GM23338 (cell line): ENCODE measurements at regions not wholly inside any gene's neighbourhood (a gene's known extent, or its start where the extent isn't known, plus 50 kb on each side); places are given as distances from the start of the nearest gene placed in this dataset.

Experiments
- ATAC-seq: fragments of 200-7000 bp; cut with Tn5 transposase; 3 replicates; pipeline ENCODE4 v1.9.1; 2020
- DNase-seq: peaks from one replicate; pipeline ENCODE4 v3.0.0-alpha.2; 2015; ENCODE audit warnings: low spot score
- H2AFZ ChIP-seq: fragments of 200-600 bp; sonication (generic); 2 replicates; pipeline ENCODE4 v1.8.0; 2016; ENCODE audit warnings: antibody characterized with exemption, mild to moderate bottlenecking, moderate library complexity
- H3F3A ChIP-seq: fragments of 200-600 bp; sonication (generic); replicated peaks from 2 replicates; pipeline ENCODE4 v1.8.0; 2017; ENCODE audit warnings: antibody characterized with exemption, mixed run types, low read depth
- H3K27ac ChIP-seq: fragments of 200-600 bp; sonication (generic); 2 replicates; pipeline ENCODE4 v1.6.1; 2016; ENCODE audit warnings: low read depth
- H3K27me3 ChIP-seq: fragments of 200-600 bp; sonication (generic); 2 replicates; pipeline ENCODE4 v1.8.0; 2016; ENCODE audit warnings: mild to moderate bottlenecking, mixed run types, moderate library complexity; ENCODE audit not compliant: insufficient read depth
- H3K36me3 ChIP-seq: fragments of 200-600 bp; sonication (generic); 2 replicates; pipeline ENCODE4 v1.8.0; 2016; ENCODE audit warnings: mild to moderate bottlenecking; ENCODE audit not compliant: insufficient read depth
- H3K4me1 ChIP-seq: fragments of 200-600 bp; sonication (generic); 2 replicates; pipeline ENCODE4 v1.8.0; 2016; ENCODE audit warnings: mild to moderate bottlenecking, moderate library complexity; ENCODE audit not compliant: insufficient read depth
- H3K4me2 ChIP-seq: fragments of 200-600 bp; sonication (generic); 2 replicates; pipeline ENCODE4 v1.7.1; 2017; ENCODE audit warnings: mixed run types
- H3K4me3 ChIP-seq: fragments of 200-600 bp; sonication (generic); 2 replicates; pipeline ENCODE4 v1.6.1; 2016; ENCODE audit warnings: mixed run types
- H3K79me2 ChIP-seq: fragments of 200-600 bp; sonication (generic); replicated peaks from 2 replicates; pipeline ENCODE4 v1.8.0; 2017; ENCODE audit warnings: mild to moderate bottlenecking; ENCODE audit not compliant: insufficient read depth
- H3K9me2 ChIP-seq: fragments of 200-600 bp; sonication (generic); 2 replicates; pipeline ENCODE4 v1.8.0; 2017; ENCODE audit not compliant: insufficient read depth
- H4K20me1 ChIP-seq: fragments of 200-600 bp; sonication (generic); replicated peaks from 2 replicates; pipeline ENCODE4 v1.8.0; 2017; ENCODE audit warnings: mild to moderate bottlenecking; ENCODE audit not compliant: insufficient read depth
- H3K27ac Mint-ChIP-seq: 2 replicates; pipeline ENCODE4 v1.8.0; 2020; ENCODE audit warnings: inconsistent platforms, mild to moderate bottlenecking, moderate library complexity, mixed read lengths
- H3K27me3 Mint-ChIP-seq: 3 replicates; pipeline ENCODE4 v1.8.0; 2022; ENCODE audit warnings: low read depth, mild to moderate bottlenecking, moderate library complexity, mixed read lengths, inconsistent platforms; ENCODE audit not compliant: insufficient read depth, poor library complexity
- H3K36me3 Mint-ChIP-seq: 3 replicates; pipeline ENCODE4 v1.8.0; 2021; ENCODE audit warnings: low read depth, mild to moderate bottlenecking, inconsistent platforms, moderate library complexity, mixed read lengths
- H3K4me1 Mint-ChIP-seq: 3 replicates; pipeline ENCODE4 v1.8.0; 2020; ENCODE audit warnings: mild to moderate bottlenecking, inconsistent platforms, mixed read lengths
- H3K4me3 Mint-ChIP-seq: 3 replicates; pipeline ENCODE4 v1.8.0; 2021; ENCODE audit warnings: moderate library complexity, mild to moderate bottlenecking, inconsistent platforms, mixed read lengths
- H3K9me3 Mint-ChIP-seq: 3 replicates; pipeline ENCODE4 v1.8.0; 2020; ENCODE audit warnings: moderate library complexity, mild to moderate bottlenecking, inconsistent platforms, mixed read lengths
- CREB1 ChIP-seq: fragments of 250-450 bp; sonication (Bioruptor Pico); IDR thresholded peaks from 2 replicates; pipeline ENCODE4 v1.5.0; 2020; ENCODE audit warnings: low read depth, mild to moderate bottlenecking, moderate library complexity
- EZH2phosphoT487 ChIP-seq: fragments of 200-600 bp; sonication (generic); IDR thresholded peaks from one replicate; pipeline ENCODE4 v1.8.1; 2018; ENCODE audit warnings: antibody characterized with exemption; ENCODE audit not compliant: unreplicated experiment
- JUNB ChIP-seq: IDR thresholded peaks from one replicate; pipeline ENCODE4 v1.6.1; 2016; ENCODE audit warnings: antibody characterized with exemption; ENCODE audit not compliant: unreplicated experiment
- NANOG ChIP-seq: IDR thresholded peaks from 2 replicates; pipeline ENCODE4 v1.6.1; 2016; ENCODE audit warnings: antibody characterized with exemption, borderline replicate concordance
- POLR2AphosphoS5 ChIP-seq: IDR thresholded peaks from 2 replicates; pipeline ENCODE4 v1.6.1; 2016; ENCODE audit warnings: antibody characterized with exemption, low read depth
- STAT1 ChIP-seq: IDR thresholded peaks from one replicate; pipeline ENCODE4 v1.6.1; 2016; ENCODE audit warnings: antibody characterized with exemption; ENCODE audit not compliant: unreplicated experiment
- ZNF114 ChIP-seq: fragments of 250-450 bp; sonication (Bioruptor Pico); IDR thresholded peaks from 2 replicates; pipeline ENCODE4 v1.5.0; 2020; ENCODE audit warnings: mild to moderate bottlenecking, moderate library complexity
- ZNF331 ChIP-seq: fragments of 250-450 bp; sonication (Bioruptor Pico); IDR thresholded peaks from 2 replicates; pipeline ENCODE4 v1.5.0; 2020; ENCODE audit warnings: low read depth, mild to moderate bottlenecking, moderate library complexity
- TF ChIP-seq, protein P1 (sequence below): IDR thresholded peaks from one replicate; pipeline ENCODE4 v1.6.1; 2018; ENCODE audit warnings: antibody characterized with exemption; ENCODE audit not compliant: unreplicated experiment
- TF ChIP-seq, protein P2 (sequence below): fragments of 250-450 bp; sonication (Bioruptor Pico); IDR thresholded peaks from 2 replicates; pipeline ENCODE4 v1.5.0; 2020; ENCODE audit warnings: mild to moderate bottlenecking, moderate library complexity
- TF ChIP-seq, protein P3 (sequence below), 2 experiments: fragments of 200-600 bp in 1 of 2; sonication (generic) in 1 of 2; conservative IDR thresholded peaks; 2 replicates each; pipeline versions ENCODE4 v1.5.1 to v1.6.1; 2016 to 2017; ENCODE audit warnings: antibody characterized with exemption in 2 of 2, low read depth in 2 of 2, mild to moderate bottlenecking in 2 of 2, moderate library complexity in 1 of 2

DNA sequence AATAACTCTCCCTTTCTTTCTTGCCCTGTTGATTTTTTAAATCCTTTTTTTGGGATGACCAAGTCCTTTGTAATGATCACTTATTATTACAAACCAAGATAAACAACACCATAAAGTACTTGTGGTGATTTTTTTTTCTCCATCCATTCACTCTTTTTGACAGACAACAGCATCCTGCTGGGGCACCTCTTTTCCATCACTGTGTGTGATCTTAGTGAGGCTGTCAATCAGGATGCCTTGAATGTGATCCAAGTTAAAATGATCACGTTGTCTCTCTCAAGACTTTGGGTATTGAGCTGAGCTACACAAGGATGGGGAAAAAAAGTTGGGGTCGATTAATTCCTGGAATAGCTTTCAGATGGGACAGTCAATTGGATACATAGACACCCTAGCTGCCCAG, 73.6 kb upstream of the PPP2R2B start:
- DNase-seq (no peak), ATAC-seq (peak; percentile 70)
- H3K4me3 Mint-ChIP-seq, result no peak overlapping the region
- Histone ChIP-seq H3K27ac (no peak overlapping the region), H2AFZ (no peak overlapping the region), H3K27me3 (no peaks in the 10 kb centered on the region), H4K20me1 (no peaks in the 10 kb centered on the region), H3K4me1 (peaks cover 15% of the 10 kb centered on the region), H3K79me2 (no peaks in the 10 kb centered on the region), H3K9me2 (no peaks in the 10 kb centered on the region), H3F3A (no peaks in the 10 kb centered on the region), H3K4me3 (no peak overlapping the region), H3K36me3 (no peaks in the 10 kb centered on the region), H3K4me2 (no peak overlapping the region)
- H3K4me1 Mint-ChIP-seq, result peaks cover 10% of the 10 kb centered on the region
- H3K36me3 Mint-ChIP-seq, result no peaks in the 10 kb centered on the region
- H3K9me3 Mint-ChIP-seq, result no peaks in the 10 kb centered on the region
- TF ChIP-seq, protein P1, sequence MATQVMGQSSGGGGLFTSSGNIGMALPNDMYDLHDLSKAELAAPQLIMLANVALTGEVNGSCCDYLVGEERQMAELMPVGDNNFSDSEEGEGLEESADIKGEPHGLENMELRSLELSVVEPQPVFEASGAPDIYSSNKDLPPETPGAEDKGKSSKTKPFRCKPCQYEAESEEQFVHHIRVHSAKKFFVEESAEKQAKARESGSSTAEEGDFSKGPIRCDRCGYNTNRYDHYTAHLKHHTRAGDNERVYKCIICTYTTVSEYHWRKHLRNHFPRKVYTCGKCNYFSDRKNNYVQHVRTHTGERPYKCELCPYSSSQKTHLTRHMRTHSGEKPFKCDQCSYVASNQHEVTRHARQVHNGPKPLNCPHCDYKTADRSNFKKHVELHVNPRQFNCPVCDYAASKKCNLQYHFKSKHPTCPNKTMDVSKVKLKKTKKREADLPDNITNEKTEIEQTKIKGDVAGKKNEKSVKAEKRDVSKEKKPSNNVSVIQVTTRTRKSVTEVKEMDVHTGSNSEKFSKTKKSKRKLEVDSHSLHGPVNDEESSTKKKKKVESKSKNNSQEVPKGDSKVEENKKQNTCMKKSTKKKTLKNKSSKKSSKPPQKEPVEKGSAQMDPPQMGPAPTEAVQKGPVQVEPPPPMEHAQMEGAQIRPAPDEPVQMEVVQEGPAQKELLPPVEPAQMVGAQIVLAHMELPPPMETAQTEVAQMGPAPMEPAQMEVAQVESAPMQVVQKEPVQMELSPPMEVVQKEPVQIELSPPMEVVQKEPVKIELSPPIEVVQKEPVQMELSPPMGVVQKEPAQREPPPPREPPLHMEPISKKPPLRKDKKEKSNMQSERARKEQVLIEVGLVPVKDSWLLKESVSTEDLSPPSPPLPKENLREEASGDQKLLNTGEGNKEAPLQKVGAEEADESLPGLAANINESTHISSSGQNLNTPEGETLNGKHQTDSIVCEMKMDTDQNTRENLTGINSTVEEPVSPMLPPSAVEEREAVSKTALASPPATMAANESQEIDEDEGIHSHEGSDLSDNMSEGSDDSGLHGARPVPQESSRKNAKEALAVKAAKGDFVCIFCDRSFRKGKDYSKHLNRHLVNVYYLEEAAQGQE, result no peak
- no peak overlapping the region for H3K27ac Mint-ChIP-seq
- peaks cover 2% of the 10 kb centered on the region for H3K27me3 Mint-ChIP-seq

DNA sequence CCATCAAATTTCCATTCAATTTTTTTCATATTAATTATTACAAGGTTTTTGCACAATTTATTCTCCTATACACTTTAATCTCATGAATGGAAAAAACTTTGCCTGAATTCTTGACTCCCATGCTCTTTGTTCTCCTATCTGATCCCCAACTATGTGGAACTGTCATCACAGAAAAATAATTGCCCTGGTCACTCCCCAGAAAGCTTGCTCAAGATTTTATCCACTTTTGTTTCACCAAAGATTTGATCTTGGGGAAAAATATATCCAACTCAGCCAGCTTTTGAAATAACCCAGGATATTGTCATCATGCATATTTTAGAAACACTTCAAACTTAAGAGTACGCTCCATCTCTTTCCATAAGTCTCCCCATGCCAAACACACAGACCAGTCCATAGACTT, 77.7 kb upstream of the PPP2R2B start:
- Histone ChIP-seq H3K79me2 (no peaks in the 10 kb centered on the region), H3K9me2 (no peaks in the 10 kb centered on the region), H3K27ac (no peak overlapping the region), H3F3A (no peaks in the 10 kb centered on the region), H2AFZ (no peak overlapping the region), H3K4me3 (no peak overlapping the region), H3K4me1 (peaks cover 15% of the 10 kb centered on the region), H3K36me3 (no peaks in the 10 kb centered on the region), H3K27me3 (no peaks in the 10 kb centered on the region), H3K4me2 (no peak overlapping the region), H4K20me1 (no peaks in the 10 kb centered on the region)
- TF ChIP-seq, protein P2, sequence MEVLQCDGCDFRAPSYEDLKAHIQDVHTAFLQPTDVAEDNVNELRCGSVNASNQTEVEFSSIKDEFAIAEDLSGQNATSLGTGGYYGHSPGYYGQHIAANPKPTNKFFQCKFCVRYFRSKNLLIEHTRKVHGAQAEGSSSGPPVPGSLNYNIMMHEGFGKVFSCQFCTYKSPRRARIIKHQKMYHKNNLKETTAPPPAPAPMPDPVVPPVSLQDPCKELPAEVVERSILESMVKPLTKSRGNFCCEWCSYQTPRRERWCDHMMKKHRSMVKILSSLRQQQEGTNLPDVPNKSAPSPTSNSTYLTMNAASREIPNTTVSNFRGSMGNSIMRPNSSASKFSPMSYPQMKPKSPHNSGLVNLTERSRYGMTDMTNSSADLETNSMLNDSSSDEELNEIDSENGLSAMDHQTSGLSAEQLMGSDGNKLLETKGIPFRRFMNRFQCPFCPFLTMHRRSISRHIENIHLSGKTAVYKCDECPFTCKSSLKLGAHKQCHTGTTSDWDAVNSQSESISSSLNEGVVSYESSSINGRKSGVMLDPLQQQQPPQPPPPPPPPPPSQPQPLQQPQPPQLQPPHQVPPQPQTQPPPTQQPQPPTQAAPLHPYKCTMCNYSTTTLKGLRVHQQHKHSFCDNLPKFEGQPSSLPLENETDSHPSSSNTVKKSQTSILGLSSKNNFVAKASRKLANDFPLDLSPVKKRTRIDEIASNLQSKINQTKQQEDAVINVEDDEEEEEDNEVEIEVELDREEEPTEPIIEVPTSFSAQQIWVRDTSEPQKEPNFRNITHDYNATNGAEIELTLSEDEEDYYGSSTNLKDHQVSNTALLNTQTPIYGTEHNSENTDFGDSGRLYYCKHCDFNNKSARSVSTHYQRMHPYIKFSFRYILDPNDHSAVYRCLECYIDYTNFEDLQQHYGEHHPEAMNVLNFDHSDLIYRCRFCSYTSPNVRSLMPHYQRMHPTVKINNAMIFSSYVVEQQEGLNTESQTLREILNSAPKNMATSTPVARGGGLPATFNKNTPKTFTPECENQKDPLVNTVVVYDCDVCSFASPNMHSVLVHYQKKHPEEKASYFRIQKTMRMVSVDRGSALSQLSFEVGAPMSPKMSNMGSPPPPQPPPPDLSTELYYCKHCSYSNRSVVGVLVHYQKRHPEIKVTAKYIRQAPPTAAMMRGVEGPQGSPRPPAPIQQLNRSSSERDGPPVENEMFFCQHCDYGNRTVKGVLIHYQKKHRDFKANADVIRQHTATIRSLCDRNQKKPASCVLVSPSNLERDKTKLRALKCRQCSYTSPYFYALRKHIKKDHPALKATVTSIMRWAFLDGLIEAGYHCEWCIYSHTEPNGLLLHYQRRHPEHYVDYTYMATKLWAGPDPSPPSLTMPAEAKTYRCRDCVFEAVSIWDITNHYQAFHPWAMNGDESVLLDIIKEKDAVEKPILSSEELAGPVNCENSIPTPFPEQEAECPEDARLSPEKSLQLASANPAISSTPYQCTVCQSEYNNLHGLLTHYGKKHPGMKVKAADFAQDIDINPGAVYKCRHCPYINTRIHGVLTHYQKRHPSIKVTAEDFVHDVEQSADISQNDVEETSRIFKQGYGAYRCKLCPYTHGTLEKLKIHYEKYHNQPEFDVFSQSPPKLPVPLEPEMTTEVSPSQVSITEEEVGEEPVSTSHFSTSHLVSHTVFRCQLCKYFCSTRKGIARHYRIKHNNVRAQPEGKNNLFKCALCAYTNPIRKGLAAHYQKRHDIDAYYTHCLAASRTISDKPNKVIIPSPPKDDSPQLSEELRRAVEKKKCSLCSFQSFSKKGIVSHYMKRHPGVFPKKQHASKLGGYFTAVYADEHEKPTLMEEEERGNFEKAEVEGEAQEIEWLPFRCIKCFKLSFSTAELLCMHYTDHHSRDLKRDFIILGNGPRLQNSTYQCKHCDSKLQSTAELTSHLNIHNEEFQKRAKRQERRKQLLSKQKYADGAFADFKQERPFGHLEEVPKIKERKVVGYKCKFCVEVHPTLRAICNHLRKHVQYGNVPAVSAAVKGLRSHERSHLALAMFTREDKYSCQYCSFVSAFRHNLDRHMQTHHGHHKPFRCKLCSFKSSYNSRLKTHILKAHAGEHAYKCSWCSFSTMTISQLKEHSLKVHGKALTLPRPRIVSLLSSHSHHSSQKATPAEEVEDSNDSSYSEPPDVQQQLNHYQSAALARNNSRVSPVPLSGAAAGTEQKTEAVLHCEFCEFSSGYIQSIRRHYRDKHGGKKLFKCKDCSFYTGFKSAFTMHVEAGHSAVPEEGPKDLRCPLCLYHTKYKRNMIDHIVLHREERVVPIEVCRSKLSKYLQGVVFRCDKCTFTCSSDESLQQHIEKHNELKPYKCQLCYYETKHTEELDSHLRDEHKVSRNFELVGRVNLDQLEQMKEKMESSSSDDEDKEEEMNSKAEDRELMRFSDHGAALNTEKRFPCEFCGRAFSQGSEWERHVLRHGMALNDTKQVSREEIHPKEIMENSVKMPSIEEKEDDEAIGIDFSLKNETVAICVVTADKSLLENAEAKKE (CRISPR knock-in tag), result no peak
- TF ChIP-seq, protein P3, sequence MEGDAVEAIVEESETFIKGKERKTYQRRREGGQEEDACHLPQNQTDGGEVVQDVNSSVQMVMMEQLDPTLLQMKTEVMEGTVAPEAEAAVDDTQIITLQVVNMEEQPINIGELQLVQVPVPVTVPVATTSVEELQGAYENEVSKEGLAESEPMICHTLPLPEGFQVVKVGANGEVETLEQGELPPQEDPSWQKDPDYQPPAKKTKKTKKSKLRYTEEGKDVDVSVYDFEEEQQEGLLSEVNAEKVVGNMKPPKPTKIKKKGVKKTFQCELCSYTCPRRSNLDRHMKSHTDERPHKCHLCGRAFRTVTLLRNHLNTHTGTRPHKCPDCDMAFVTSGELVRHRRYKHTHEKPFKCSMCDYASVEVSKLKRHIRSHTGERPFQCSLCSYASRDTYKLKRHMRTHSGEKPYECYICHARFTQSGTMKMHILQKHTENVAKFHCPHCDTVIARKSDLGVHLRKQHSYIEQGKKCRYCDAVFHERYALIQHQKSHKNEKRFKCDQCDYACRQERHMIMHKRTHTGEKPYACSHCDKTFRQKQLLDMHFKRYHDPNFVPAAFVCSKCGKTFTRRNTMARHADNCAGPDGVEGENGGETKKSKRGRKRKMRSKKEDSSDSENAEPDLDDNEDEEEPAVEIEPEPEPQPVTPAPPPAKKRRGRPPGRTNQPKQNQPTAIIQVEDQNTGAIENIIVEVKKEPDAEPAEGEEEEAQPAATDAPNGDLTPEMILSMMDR (conservative IDR thresholded peaks at IDR 0.05; ENCODE audit: low read depth in 2 of 2), result no peak
- TF ChIP-seq CREB1 (CRISPR knock-in tag) (no peak), ZNF331 (no peak), POLR2AphosphoS5 (no peak), JUNB (no peak), ZNF114 (CRISPR knock-in tag) (no peak), EZH2phosphoT487 (no peak), STAT1 (no peak), NANOG (no peak)
- H3K9me3 Mint-ChIP-seq, result no peaks in the 10 kb centered on the region
- H3K4me1 Mint-ChIP-seq, result peaks cover 14% of the 10 kb centered on the region
- H3K27me3 Mint-ChIP-seq, result peaks cover 1% of the 10 kb centered on the region
- ATAC-seq (no peak), DNase-seq (no peak)
- no peaks in the 10 kb centered on the region for H3K36me3 Mint-ChIP-seq
- H3K27ac Mint-ChIP-seq, result no peak overlapping the region
- no peak overlapping the region for H3K4me3 Mint-ChIP-seq
